HepG2 (cell line): ENCODE measurements at regions not wholly inside any gene's neighbourhood (a gene's known extent, or its start where the extent isn't known, plus 50 kb on each side); places are given as distances from the start of the nearest gene placed in this dataset.

ENCODE experiments used
- ATAC-seq: fragments of 200-7000 bp; cut with Tn5 transposase; 3 replicates; pipeline ENCODE4 v1.9.1; 2020; ENCODE audit warnings: mild to moderate bottlenecking, moderate library complexity
- BruUV-seq: library from RNA; stranded (reverse); fragments of 400-500 nt; replicated peaks from 2 replicates; lab custom pipeline; 2021; lab: Mats Ljungman, UMichigan
- CTCF ChIA-PET: fragments of 300-600 bp; formaldehyde crosslinking; extraction: SDS; loops from one replicate; lab custom pipeline; 2021; ENCODE audit warnings: low total read pairs, inconsistent platforms, low intra/inter-chr PET ratio; lab: Yijun Ruan, JAX
- POLR2A ChIA-PET: fragments of 350-600 bp; sonication (Branson Sonifier 250); formaldehyde crosslinking; loops from one replicate; lab custom pipeline; 2020; ENCODE audit warnings: antibody characterized with exemption, inconsistent platforms; lab: Yijun Ruan, JAX
- DNase-seq: peaks from one replicate; pipeline ENCODE4 v3.0.0-alpha.2; 2015; ENCODE audit warnings: low spot score
- FAIRE-seq: peaks from 3 replicates; lab custom pipeline; 2011; peaks lifted over from hg19 to GRCh38; lab: Jason Lieb, UNC
- H2AFZ ChIP-seq: one replicate; pipeline ENCODE4 v1.6.1; 2011; ENCODE audit warnings: low read length, inconsistent platforms
- H3K27ac ChIP-seq: fragments of 300-600 bp; 3 replicates; pipeline ENCODE4 v1.8.0; 2011; ENCODE audit warnings: mixed run types, mild to moderate bottlenecking, mixed read lengths, low read length, inconsistent platforms; ENCODE audit not compliant: insufficient read depth; ENCODE audit errors: extremely low read length
- H3K27me3 ChIP-seq, 2 experiments: fragments of 200-600 bp in 1 of 2; 2 replicates in 1 of 2; 3 replicates in 1 of 2; pipeline versions ENCODE4 v1.6.0 to v1.8.0; 2011; ENCODE audit warnings: low read length in 2 of 2, mild to moderate bottlenecking in 2 of 2, moderate library complexity in 2 of 2, inconsistent platforms in 1 of 2; ENCODE audit not compliant: insufficient read depth in 2 of 2, control insufficient read depth in 1 of 2
- H3K36me3 ChIP-seq, 2 experiments: fragments of 200-600 bp in 1 of 2; replicated peaks in 1 of 2; 2 replicates in 1 of 2; 3 replicates in 1 of 2; pipeline versions ENCODE4 v1.5.1 to v1.8.0; 2011; ENCODE audit warnings: low read length in 2 of 2, inconsistent platforms in 1 of 2; ENCODE audit not compliant: insufficient read depth in 2 of 2, control insufficient read depth in 1 of 2
- H3K4me1 ChIP-seq: 2 replicates; pipeline ENCODE4 v1.5.1; 2012; ENCODE audit warnings: low read length, inconsistent platforms; ENCODE audit not compliant: insufficient read depth
- H3K4me2 ChIP-seq: 2 replicates; pipeline ENCODE4 v1.6.0; 2011; ENCODE audit warnings: low read depth, low read length, inconsistent platforms
- H3K4me3 ChIP-seq, 3 experiments: fragments of 200-600 bp in 1 of 3; sonication (generic), shearing (Covaris generic) in 1 of 3; replicated peaks in 1 of 3; 2 replicates each; pipeline ENCODE4 v1.5.1; 2011 to 2016; ENCODE audit warnings: low read length in 3 of 3, inconsistent platforms in 2 of 3, low read depth in 2 of 3, mild to moderate bottlenecking in 2 of 3, control low read depth in 1 of 3, mixed read lengths in 1 of 3; ENCODE audit not compliant: insufficient read depth in 1 of 3
- H3K79me2 ChIP-seq: one replicate; pipeline ENCODE4 v1.6.1; 2011; ENCODE audit warnings: low read length, inconsistent platforms; ENCODE audit not compliant: insufficient read depth
- H3K9ac ChIP-seq: 2 replicates; pipeline ENCODE4 v1.6.0; 2011; ENCODE audit warnings: mild to moderate bottlenecking, low read depth, low read length, inconsistent platforms; ENCODE audit not compliant: insufficient read depth
- H3K9me3 ChIP-seq: 2 replicates; pipeline ENCODE4 v1.5.1; 2012; ENCODE audit warnings: mild to moderate bottlenecking, low read length
- H4K20me1 ChIP-seq: 2 replicates; pipeline ENCODE4 v1.6.0; 2011; ENCODE audit warnings: inconsistent platforms, mild to moderate bottlenecking, low read length, moderate library complexity; ENCODE audit not compliant: insufficient read depth
- ATF7 ChIP-seq, 2 experiments: fragments of 450-650 bp in 1 of 2; sonication (generic) in 1 of 2; formaldehyde crosslinking in 1 of 2; IDR thresholded peaks; 2 replicates each; pipeline versions ENCODE4 v1.4.0 to v1.6.1; 2016 to 2020; ENCODE audit warnings: antibody characterized with exemption in 1 of 2, mild to moderate bottlenecking in 1 of 2, missing genetic modification reagents in 1 of 2
- ATM ChIP-seq: fragments of 450-650 bp; IDR thresholded peaks from 2 replicates; pipeline ENCODE4 v1.7.1; 2017; ENCODE audit warnings: mild to moderate bottlenecking, borderline replicate concordance
- BRD4 ChIP-seq: sonication (generic); formaldehyde crosslinking; IDR thresholded peaks from 2 replicates; pipeline ENCODE4 v1.4.0; 2020; ENCODE audit warnings: missing genetic modification reagents
- CREB1 ChIP-seq, 2 experiments: fragments of 450-650 bp in 1 of 2; IDR thresholded peaks; 2 replicates each; pipeline ENCODE4 v1.6.1; 2016 to 2017; ENCODE audit warnings: control low read depth in 1 of 2, mild to moderate bottlenecking in 1 of 2, missing compliant biosample characterization in 1 of 2, missing genetic modification characterization in 1 of 2
- EED ChIP-seq: sonication (generic); formaldehyde crosslinking; IDR thresholded peaks from 2 replicates; pipeline ENCODE4 v1.5.0; 2020; ENCODE audit warnings: mild to moderate bottlenecking, missing genetic modification reagents
- FOXA3 ChIP-seq: IDR thresholded peaks from 2 replicates; pipeline ENCODE4 v1.6.1; 2016; ENCODE audit warnings: missing genetic modification reagents, missing compliant biosample characterization
- MAZ ChIP-seq, 2 experiments: sonication (generic) in 1 of 2; formaldehyde crosslinking in 1 of 2; IDR thresholded peaks; 2 replicates each; pipeline versions ENCODE4 v1.5.0 to v1.6.1; 2012 to 2020; ENCODE audit warnings: low read depth in 2 of 2, mild to moderate bottlenecking in 2 of 2, borderline replicate concordance in 1 of 2, improper control_type of control experiment in 1 of 2, low read length in 1 of 2, missing genetic modification reagents in 1 of 2, moderate library complexity in 1 of 2
- TEAD3 ChIP-seq: optimal IDR thresholded peaks from 2 replicates; pipeline ENCODE3; 2016; ENCODE audit warnings: borderline replicate concordance
- ZBTB21 ChIP-seq: sonication (generic); formaldehyde crosslinking; IDR thresholded peaks from 2 replicates; pipeline ENCODE4 v1.4.0; 2020; ENCODE audit warnings: missing genetic modification reagents
- ZC3H13 ChIP-seq: sonication (generic); formaldehyde crosslinking; IDR thresholded peaks from 2 replicates; pipeline ENCODE4 v1.8.1; 2023; ENCODE audit warnings: mild to moderate bottlenecking, missing genetic modification reagents, moderate library complexity
- ZNF781 ChIP-seq: sonication (generic); formaldehyde crosslinking; IDR thresholded peaks from 2 replicates; pipeline ENCODE4 v1.5.1; 2020; ENCODE audit warnings: borderline replicate concordance, mild to moderate bottlenecking, missing genetic modification reagents; ENCODE audit errors: not compliant biosample characterization
- WGBS: methylation state at CpG from one replicate; pipeline ENCODE4 v1.1.6; 2017; ENCODE audit warnings: low lambda C conversion rate; 5-methylcytosine and 5-hydroxymethylcytosine counted together
- in situ Hi-C: cut with HindIII; loops from 2 replicates; pipeline ENCODE4 v1.10.0; 2017; ENCODE audit warnings: low pct_unique_long_range_greater_than_20kb; ENCODE audit not compliant: extremely low pct_ligation_motif_present
- intact Hi-C: fragments of 100-400 bp; cut with micrococcal nuclease; formaldehyde crosslinking; loops from one replicate; pipeline ENCODE4 v1.10.0; 2022; ENCODE audit not compliant: unreplicated experiment
- TF ChIP-seq, protein P1 (sequence below): IDR thresholded peaks from 2 replicates; pipeline ENCODE4 v1.4.0; 2020; ENCODE audit warnings: mild to moderate bottlenecking, missing genetic modification reagents
- TF ChIP-seq, protein P2 (sequence below): IDR thresholded peaks from 2 replicates; pipeline ENCODE4 v1.6.1; 2016; ENCODE audit warnings: control low read depth
- TF ChIP-seq, protein P3 (sequence below): sonication (generic); formaldehyde crosslinking; conservative IDR thresholded peaks from 2 replicates; pipeline ENCODE4 v1.8.0; 2022; ENCODE audit warnings: missing genetic modification reagents
- TF ChIP-seq, protein P4 (sequence below), 2 experiments: fragments of 450-650 bp in 1 of 2; sonication (generic) in 1 of 2; formaldehyde crosslinking; IDR thresholded peaks; 2 replicates each; pipeline versions ENCODE4 v1.5.0 to v1.8.0; 2020 to 2022; ENCODE audit warnings: mild to moderate bottlenecking in 1 of 2, missing genetic modification reagents in 1 of 2

DNA sequence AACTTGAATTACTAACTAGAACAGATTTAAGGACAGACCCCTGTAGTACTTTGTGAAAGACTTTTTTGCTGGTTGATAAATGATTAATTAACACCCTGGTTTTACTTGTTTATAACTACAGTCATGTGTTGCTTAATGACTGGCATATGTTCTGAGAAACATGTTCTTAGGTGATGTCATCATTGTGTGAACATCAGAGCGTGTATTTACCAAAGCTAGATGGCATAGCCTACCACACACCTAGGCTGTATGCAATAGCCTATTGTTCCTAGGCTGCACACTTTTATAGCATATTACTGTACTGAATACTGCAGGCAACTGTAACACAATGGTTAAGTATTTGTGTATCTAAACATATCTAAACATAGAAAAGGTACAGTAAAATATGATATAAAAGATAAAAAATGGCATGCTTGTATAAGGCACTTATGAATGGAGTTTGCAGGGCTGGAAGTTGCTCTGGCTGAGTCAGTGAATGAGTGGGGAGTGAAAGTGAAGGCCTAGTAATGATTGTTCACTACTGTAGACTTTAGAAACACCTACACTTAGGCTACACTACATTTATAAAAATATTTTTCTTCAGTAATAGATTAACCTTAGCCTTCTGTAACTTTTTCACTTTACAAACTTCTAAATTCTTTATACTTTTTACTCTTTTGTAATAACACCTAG is 260.3 kb downstream of the KCNRG start:
- H3K9ac ChIP-seq, result no peak overlapping the region
- BruUV-seq, result no TSS peak
- ChIA-PET CTCF (no interaction called here), POLR2A (no interaction called here)
- no peaks in the 10 kb centered on the region for H3K27me3 ChIP-seq
- peaks cover 10% of the 10 kb centered on the region for H3K9me3 ChIP-seq
- no peak overlapping the region for H3K27ac ChIP-seq
- H2AFZ ChIP-seq, result no peak overlapping the region
- intact Hi-C loops, result no loop called here
- peak; percentile 49; the same call in 2 of the 3 replicates for ATAC-seq
- H4K20me1 ChIP-seq, result no peaks in the 10 kb centered on the region; the same call in 1 of the 2 replicates
- no peak for FAIRE-seq
- peak; percentile 54 for DNase-seq
- H3K4me1 ChIP-seq, result peaks cover 7% of the 10 kb centered on the region; the same call in 1 of the 2 replicates
- WGBS, result 88% methylated on average over 1 of the region's 1 CpG
- in situ Hi-C loops, result no loop called here
- H3K4me2 ChIP-seq, result no peak overlapping the region
- H3K4me3 ChIP-seq, result no peak overlapping the region
- H3K36me3 ChIP-seq, result no peaks in the 10 kb centered on the region; a peak in 1 of 5 replicates
- H3K79me2 ChIP-seq, result peaks cover 21% of the 10 kb centered on the region
- TF ChIP-seq FOXA3 (peak; percentile 55), ZBTB21 (CRISPR knock-in tag) (peak; percentile 59; the same call in 1 of the 2 replicates), ATF7 (IDR thresholded peaks at IDR 0.05) (peak; percentile 84), ATF7 (CRISPR knock-in tag; IDR thresholded peaks at IDR 0.05) (no peak), ZC3H13 (CRISPR knock-in tag) (no peak), MAZ (IDR thresholded peaks at IDR 0.05; ENCODE audit: borderline replicate concordance, low read depth, low read length) (no peak), MAZ (CRISPR knock-in tag; IDR thresholded peaks at IDR 0.05; ENCODE audit: low read depth) (no peak), BRD4 (no peak), TEAD3 (CRISPR knock-in tag) (no peak), ATM (no peak), ZNF781 (CRISPR knock-in tag) (no peak), CREB1 (IDR thresholded peaks at IDR 0.05) (peak; percentile 52; the same call in 1 of the 2 replicates), CREB1 (CRISPR knock-in tag; IDR thresholded peaks at IDR 0.05) (peak; percentile 46), EED (CRISPR knock-in tag) (no peak)
- TF ChIP-seq, protein P1, sequence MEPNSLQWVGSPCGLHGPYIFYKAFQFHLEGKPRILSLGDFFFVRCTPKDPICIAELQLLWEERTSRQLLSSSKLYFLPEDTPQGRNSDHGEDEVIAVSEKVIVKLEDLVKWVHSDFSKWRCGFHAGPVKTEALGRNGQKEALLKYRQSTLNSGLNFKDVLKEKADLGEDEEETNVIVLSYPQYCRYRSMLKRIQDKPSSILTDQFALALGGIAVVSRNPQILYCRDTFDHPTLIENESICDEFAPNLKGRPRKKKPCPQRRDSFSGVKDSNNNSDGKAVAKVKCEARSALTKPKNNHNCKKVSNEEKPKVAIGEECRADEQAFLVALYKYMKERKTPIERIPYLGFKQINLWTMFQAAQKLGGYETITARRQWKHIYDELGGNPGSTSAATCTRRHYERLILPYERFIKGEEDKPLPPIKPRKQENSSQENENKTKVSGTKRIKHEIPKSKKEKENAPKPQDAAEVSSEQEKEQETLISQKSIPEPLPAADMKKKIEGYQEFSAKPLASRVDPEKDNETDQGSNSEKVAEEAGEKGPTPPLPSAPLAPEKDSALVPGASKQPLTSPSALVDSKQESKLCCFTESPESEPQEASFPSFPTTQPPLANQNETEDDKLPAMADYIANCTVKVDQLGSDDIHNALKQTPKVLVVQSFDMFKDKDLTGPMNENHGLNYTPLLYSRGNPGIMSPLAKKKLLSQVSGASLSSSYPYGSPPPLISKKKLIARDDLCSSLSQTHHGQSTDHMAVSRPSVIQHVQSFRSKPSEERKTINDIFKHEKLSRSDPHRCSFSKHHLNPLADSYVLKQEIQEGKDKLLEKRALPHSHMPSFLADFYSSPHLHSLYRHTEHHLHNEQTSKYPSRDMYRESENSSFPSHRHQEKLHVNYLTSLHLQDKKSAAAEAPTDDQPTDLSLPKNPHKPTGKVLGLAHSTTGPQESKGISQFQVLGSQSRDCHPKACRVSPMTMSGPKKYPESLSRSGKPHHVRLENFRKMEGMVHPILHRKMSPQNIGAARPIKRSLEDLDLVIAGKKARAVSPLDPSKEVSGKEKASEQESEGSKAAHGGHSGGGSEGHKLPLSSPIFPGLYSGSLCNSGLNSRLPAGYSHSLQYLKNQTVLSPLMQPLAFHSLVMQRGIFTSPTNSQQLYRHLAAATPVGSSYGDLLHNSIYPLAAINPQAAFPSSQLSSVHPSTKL, result peak; percentile 23; the same call in 1 of the 2 replicates
- TF ChIP-seq, protein P2, sequence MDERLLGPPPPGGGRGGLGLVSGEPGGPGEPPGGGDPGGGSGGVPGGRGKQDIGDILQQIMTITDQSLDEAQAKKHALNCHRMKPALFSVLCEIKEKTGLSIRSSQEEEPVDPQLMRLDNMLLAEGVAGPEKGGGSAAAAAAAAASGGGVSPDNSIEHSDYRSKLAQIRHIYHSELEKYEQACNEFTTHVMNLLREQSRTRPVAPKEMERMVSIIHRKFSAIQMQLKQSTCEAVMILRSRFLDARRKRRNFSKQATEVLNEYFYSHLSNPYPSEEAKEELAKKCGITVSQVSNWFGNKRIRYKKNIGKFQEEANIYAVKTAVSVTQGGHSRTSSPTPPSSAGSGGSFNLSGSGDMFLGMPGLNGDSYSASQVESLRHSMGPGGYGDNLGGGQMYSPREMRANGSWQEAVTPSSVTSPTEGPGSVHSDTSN (CRISPR knock-in tag), result no peak
- TF ChIP-seq, protein P3, sequence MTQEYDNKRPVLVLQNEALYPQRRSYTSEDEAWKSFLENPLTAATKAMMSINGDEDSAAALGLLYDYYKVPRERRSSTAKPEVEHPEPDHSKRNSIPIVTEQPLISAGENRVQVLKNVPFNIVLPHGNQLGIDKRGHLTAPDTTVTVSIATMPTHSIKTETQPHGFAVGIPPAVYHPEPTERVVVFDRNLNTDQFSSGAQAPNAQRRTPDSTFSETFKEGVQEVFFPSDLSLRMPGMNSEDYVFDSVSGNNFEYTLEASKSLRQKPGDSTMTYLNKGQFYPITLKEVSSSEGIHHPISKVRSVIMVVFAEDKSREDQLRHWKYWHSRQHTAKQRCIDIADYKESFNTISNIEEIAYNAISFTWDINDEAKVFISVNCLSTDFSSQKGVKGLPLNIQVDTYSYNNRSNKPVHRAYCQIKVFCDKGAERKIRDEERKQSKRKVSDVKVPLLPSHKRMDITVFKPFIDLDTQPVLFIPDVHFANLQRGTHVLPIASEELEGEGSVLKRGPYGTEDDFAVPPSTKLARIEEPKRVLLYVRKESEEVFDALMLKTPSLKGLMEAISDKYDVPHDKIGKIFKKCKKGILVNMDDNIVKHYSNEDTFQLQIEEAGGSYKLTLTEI, result no peak
- TF ChIP-seq, protein P4, sequence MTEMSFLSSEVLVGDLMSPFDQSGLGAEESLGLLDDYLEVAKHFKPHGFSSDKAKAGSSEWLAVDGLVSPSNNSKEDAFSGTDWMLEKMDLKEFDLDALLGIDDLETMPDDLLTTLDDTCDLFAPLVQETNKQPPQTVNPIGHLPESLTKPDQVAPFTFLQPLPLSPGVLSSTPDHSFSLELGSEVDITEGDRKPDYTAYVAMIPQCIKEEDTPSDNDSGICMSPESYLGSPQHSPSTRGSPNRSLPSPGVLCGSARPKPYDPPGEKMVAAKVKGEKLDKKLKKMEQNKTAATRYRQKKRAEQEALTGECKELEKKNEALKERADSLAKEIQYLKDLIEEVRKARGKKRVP (CRISPR knock-in tag; IDR thresholded peaks at IDR 0.05), result peak in 1 of 2 experiments; percentile 63; a peak in 1 of 4 replicates
